ENCODE measurements at regions not wholly inside any gene's neighbourhood (a gene's known extent, or its start where the extent isn't known, plus 50 kb on each side); places are given as distances from the start of the nearest gene placed in this dataset.

DNA sequence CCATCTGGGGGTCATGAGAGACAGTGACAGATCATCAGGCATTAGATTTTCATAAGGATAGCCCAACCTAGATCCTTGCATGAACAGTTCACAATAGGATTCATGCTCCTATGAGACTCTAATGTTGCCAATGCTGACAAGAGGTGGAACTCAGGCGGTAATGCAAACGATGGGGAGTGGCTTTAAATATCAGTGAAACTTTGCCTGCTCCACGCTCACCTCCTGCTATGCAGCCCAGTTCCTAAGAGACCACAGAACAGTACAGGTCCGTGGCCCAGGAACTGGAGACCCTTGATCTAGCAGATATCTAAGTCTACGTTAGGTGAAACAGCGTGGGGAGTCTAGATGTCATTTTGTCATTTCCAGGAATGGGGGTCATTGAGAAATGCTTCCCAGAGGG is 165.7 kb downstream of the OR13H1 start:
- no peak for TF ChIP-seq POLR2A (IDR thresholded peaks at IDR 0.05)
- no peak overlapping the region for H3K27ac ChIP-seq

DNA sequence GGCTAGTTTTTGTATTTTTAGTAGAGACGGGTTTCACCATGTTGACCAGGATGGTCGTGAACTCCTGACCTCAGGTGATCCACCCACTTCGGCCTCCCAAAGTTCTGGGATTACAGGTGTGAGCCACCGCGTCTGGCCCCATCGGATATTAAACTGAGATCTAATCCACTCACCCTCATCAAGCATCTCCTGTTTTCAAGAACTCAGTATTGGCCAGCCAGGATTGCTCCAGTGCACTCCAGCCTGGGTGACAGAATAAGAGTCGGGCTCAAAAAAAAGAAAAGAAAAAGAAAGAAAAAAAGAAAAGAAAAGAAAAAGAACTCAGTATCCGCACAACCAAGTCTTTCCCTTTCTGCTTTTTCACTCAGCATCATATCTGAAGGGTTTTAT is 167.6 kb downstream of the OR13H1 start:
- H3K27ac ChIP-seq: peak overlapping the region in 1 of 4 donors; percentile 45
- peak overlapping the region in 2 of 4 donors; percentile 33 to 49 for H3K4me3 ChIP-seq

More for the DNA sequence above, 165.7 kb downstream of the OR13H1 start:
- Histone ChIP-seq H3K27me3 (no peaks in the 10 kb centered on the region), H3K4me1 (no peaks in the 10 kb centered on the region), H3K9me3 (no peaks in the 10 kb centered on the region), H3K4me3 (no peak overlapping the region), H3K36me3 (no peaks in the 10 kb centered on the region)
- DNase-seq: no peak

DNA sequence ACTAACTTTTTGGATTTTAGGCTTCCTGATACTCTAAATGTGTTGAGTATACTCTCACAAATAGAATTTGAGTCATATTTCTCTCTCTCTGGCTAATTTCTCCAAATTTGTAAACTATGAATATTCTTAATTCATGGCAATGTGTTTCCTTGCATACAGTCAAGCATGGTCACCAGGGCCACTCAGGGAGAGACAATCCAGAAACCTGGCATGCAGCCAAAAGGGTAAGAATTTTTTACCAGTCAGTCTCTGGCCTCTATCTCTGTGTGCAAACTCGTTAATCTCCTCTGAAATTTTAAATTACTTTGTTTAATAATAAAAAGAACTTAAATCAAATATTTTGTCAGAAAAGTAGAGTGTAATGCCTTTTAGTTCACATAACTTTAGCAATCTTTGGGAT is 179.8 kb downstream of the OR13H1 start:
- no peaks in the 10 kb centered on the region for H3K4me1 ChIP-seq
- no peak for DNase-seq
- no peaks in the 10 kb centered on the region for H3K36me3 ChIP-seq
- TF ChIP-seq POLR2A (IDR thresholded peaks at IDR 0.05) (no peak), CTCF (IDR thresholded peaks at IDR 0.05) (no peak)
- no peaks in the 10 kb centered on the region for H3K9me3 ChIP-seq
- H3K27ac ChIP-seq: no peak overlapping the region
- no peaks in the 10 kb centered on the region for H3K27me3 ChIP-seq
- no peak overlapping the region for H3K4me3 ChIP-seq

More for the DNA sequence above, 167.6 kb downstream of the OR13H1 start:
- H3K27me3 ChIP-seq: no peaks in the 10 kb centered on the region
- no peaks in the 10 kb centered on the region for H3K4me1 ChIP-seq
- TF ChIP-seq POLR2A (IDR thresholded peaks at IDR 0.05): no peak
- TF ChIP-seq CTCF (IDR thresholded peaks at IDR 0.05): no peak
- DNase-seq: no peak
- no peaks in the 10 kb centered on the region for H3K9me3 ChIP-seq
- no peaks in the 10 kb centered on the region for H3K36me3 ChIP-seq

DNA sequence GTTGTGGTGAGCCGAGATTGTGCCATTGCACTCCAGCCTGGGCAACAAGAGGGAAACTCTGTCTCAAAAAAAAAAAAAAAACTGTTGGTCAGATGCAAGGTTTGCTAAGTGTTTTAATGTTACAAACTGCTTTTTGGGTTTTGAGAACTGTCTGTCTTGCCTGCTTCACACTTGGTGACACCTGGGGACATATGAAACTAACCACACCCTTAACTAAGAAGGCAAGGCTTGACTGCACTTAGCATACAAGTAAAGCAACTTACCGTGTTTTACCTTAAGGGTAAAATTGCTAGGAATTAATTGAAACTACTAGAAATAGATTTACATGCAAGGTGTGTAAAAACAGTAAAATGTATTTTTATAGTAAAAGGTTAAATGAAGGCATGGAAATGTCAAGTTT is 180.4 kb downstream of the OR13H1 start:
- Histone ChIP-seq H3K27ac (no peak overlapping the region), H3K27me3 (no peaks in the 10 kb centered on the region), H3K9me3 (no peaks in the 10 kb centered on the region), H3K36me3 (no peaks in the 10 kb centered on the region), H3K4me1 (no peaks in the 10 kb centered on the region), H3K4me3 (no peak overlapping the region)
- TF ChIP-seq POLR2A (IDR thresholded peaks at IDR 0.05) (no peak), CTCF (IDR thresholded peaks at IDR 0.05) (no peak)
- no peak for DNase-seq

GRCh38 chrX:131725001-131725654 is 181.3 kb downstream of the OR13H1 start:
- no peaks in the 10 kb centered on the region for H3K9me3 ChIP-seq
- no peak overlapping the region for H3K4me3 ChIP-seq
- no peak overlapping the region for H3K27ac ChIP-seq
- TF ChIP-seq POLR2A (IDR thresholded peaks at IDR 0.05): no peak
- TF ChIP-seq CTCF (IDR thresholded peaks at IDR 0.05): no peak
- no peak for DNase-seq
- no peaks in the 10 kb centered on the region for H3K27me3 ChIP-seq
- H3K4me1 ChIP-seq: no peaks in the 10 kb centered on the region
- H3K36me3 ChIP-seq: no peaks in the 10 kb centered on the region

DNA sequence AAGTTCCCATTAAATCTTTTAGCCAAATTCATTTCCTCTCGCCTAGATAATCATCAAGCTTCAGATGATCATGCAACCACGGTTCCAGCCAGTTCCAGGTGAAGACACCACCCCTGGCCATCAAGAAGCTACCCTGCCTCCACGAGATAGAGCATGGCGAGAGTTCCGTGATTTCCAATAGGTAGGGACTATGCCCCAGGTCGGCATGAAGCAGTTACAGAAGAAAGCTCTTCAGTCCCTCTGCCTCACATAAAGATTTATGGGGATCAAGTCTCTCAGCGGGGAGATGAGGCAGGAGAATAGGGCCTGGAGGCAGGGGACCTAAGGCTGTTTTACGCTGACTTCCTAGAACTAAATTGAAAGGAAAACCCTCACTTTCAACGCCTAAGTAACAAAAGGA is 183.9 kb downstream of the OR13H1 start:
- DNase-seq: no peak
- H3K27ac ChIP-seq: peak overlapping the region in 1 of 4 donors; percentile 77
- no peaks in the 10 kb centered on the region for H3K9me3 ChIP-seq
- peak overlapping the region in 1 of 4 donors; percentile 57 for H3K4me3 ChIP-seq
- H3K4me1 ChIP-seq: no peaks in the 10 kb centered on the region
- no peaks in the 10 kb centered on the region for H3K27me3 ChIP-seq
- no peaks in the 10 kb centered on the region for H3K36me3 ChIP-seq
- TF ChIP-seq CTCF (IDR thresholded peaks at IDR 0.05) (no peak), POLR2A (IDR thresholded peaks at IDR 0.05) (no peak)
